ENCODE measurements at regions not wholly inside any gene's neighbourhood (a gene's known extent, or its start where the extent isn't known, plus 50 kb on each side); places are given as distances from the start of the nearest gene placed in this dataset.
"Not testable (repeated sequence)": the region's sequence is repeated elsewhere in the genome, so short reads cannot be mapped to it uniquely, and the experiment has no call there.

GRCh38 chr11:116044520-116044919, 540.3 kb upstream of the CADM1 start:
- H3K27me3 ChIP-seq (ENCODE audit: control insufficient read depth, insufficient read depth, low read length) = no peaks in the 10 kb centered on the region
- no peak overlapping the region for H3K27ac ChIP-seq (ENCODE audit: insufficient read depth, low read length)
- no peak overlapping the region for H3K4me3 ChIP-seq (replicated peaks in 1 of 4; ENCODE audit: control extremely low read depth in 1 of 4, insufficient read depth in 1 of 4, low read depth in 3 of 4, low read length in 4 of 4)
- TF ChIP-seq EZH2 (IDR thresholded peaks at IDR 0.05; ENCODE audit: low read length, missing control alignments) (no peak), CTCF (conservative IDR thresholded peaks at IDR 0.05 in 1 of 2, IDR thresholded peaks at IDR 0.05 in 1 of 2; ENCODE audit: low read depth in 1 of 2, low read length in 2 of 2) (no peak)
- no peaks in the 10 kb centered on the region for H3K4me1 ChIP-seq (ENCODE audit: control insufficient read depth, extremely low read depth, insufficient read depth, low read length)
- no peak overlapping the region for H3K4me2 ChIP-seq (ENCODE audit: extremely low read depth, insufficient read depth, low read length)
- H3K36me3 ChIP-seq (ENCODE audit: control insufficient read depth, insufficient read depth, low read length) = no peaks in the 10 kb centered on the region
- H2AFZ ChIP-seq (ENCODE audit: low read length) = no peak overlapping the region
- no peak for DNase-seq (ENCODE audit: low read depth in 2 of 2)
- no peaks in the 10 kb centered on the region for H3K9me3 ChIP-seq (ENCODE audit: control insufficient read depth, insufficient read depth, low read depth, low read length)
- no peak overlapping the region for H3K9ac ChIP-seq (ENCODE audit: insufficient read depth, low read length)
- H3K79me2 ChIP-seq (ENCODE audit: control insufficient read depth, insufficient read depth, low read length) = no peaks in the 10 kb centered on the region
- H4K20me1 ChIP-seq (ENCODE audit: control insufficient read depth, extremely low read depth, insufficient read depth, low read length) = no peaks in the 10 kb centered on the region

- Histone ChIP-seq H3K4me2 (ENCODE audit: extremely low read depth, insufficient read depth, low read length) (no peak overlapping the region), H3K9ac (ENCODE audit: insufficient read depth, low read length) (no peak overlapping the region), H3K27me3 (ENCODE audit: control insufficient read depth, insufficient read depth, low read length) (no peaks in the 10 kb centered on the region), H3K79me2 (ENCODE audit: control insufficient read depth, insufficient read depth, low read length) (no peaks in the 10 kb centered on the region), H3K4me1 (ENCODE audit: control insufficient read depth, extremely low read depth, insufficient read depth, low read length) (no peaks in the 10 kb centered on the region), H3K36me3 (ENCODE audit: control insufficient read depth, insufficient read depth, low read length) (no peaks in the 10 kb centered on the region), H3K9me3 (ENCODE audit: control insufficient read depth, insufficient read depth, low read depth, low read length) (no peaks in the 10 kb centered on the region), H3K4me3 (replicated peaks in 1 of 4; ENCODE audit: control extremely low read depth in 1 of 4, insufficient read depth in 1 of 4, low read depth in 3 of 4, low read length in 4 of 4) (no peak overlapping the region), H3K27ac (ENCODE audit: insufficient read depth, low read length) (no peak overlapping the region), H4K20me1 (ENCODE audit: control insufficient read depth, extremely low read depth, insufficient read depth, low read length) (no peaks in the 10 kb centered on the region), H2AFZ (ENCODE audit: low read length) (no peak overlapping the region)
- no peak for TF ChIP-seq CTCF (conservative IDR thresholded peaks at IDR 0.05 in 1 of 2, IDR thresholded peaks at IDR 0.05 in 1 of 2; ENCODE audit: low read depth in 1 of 2, low read length in 2 of 2)
- no peak for TF ChIP-seq EZH2 (IDR thresholded peaks at IDR 0.05; ENCODE audit: low read length, missing control alignments)
- no peak for DNase-seq (ENCODE audit: low read depth in 2 of 2)
Measured at GRCh38 chr11:116043857-116044256, 539.6 kb upstream of the CADM1 start.

GRCh38 chr11:116043059-116043458, 538.8 kb upstream of the CADM1 start:
- not testable (repeated sequence) for H3K36me3 ChIP-seq (ENCODE audit: control insufficient read depth, insufficient read depth, low read length); H3K4me1 ChIP-seq (ENCODE audit: control insufficient read depth, extremely low read depth, insufficient read depth, low read length); H3K27ac ChIP-seq (ENCODE audit: insufficient read depth, low read length); H3K79me2 ChIP-seq (ENCODE audit: control insufficient read depth, insufficient read depth, low read length); H3K4me2 ChIP-seq (ENCODE audit: extremely low read depth, insufficient read depth, low read length); H3K27me3 ChIP-seq (ENCODE audit: control insufficient read depth, insufficient read depth, low read length); H3K4me3 ChIP-seq (replicated peaks in 1 of 4; ENCODE audit: control extremely low read depth in 1 of 4, insufficient read depth in 1 of 4, low read depth in 3 of 4, low read length in 4 of 4); H3K9me3 ChIP-seq (ENCODE audit: control insufficient read depth, insufficient read depth, low read depth, low read length); DNase-seq (ENCODE audit: low read depth in 2 of 2); H4K20me1 ChIP-seq (ENCODE audit: control insufficient read depth, extremely low read depth, insufficient read depth, low read length); H3K9ac ChIP-seq (ENCODE audit: insufficient read depth, low read length); H2AFZ ChIP-seq (ENCODE audit: low read length)

- no peak for DNase-seq (ENCODE audit: low read depth in 2 of 2)
- Histone ChIP-seq H4K20me1 (ENCODE audit: control insufficient read depth, extremely low read depth, insufficient read depth, low read length) (no peaks in the 10 kb centered on the region), H3K4me1 (ENCODE audit: control insufficient read depth, extremely low read depth, insufficient read depth, low read length) (no peaks in the 10 kb centered on the region), H3K9ac (ENCODE audit: insufficient read depth, low read length) (no peak overlapping the region), H2AFZ (ENCODE audit: low read length) (no peak overlapping the region), H3K4me3 (replicated peaks in 1 of 4; ENCODE audit: control extremely low read depth in 1 of 4, insufficient read depth in 1 of 4, low read depth in 3 of 4, low read length in 4 of 4) (no peak overlapping the region), H3K4me2 (ENCODE audit: extremely low read depth, insufficient read depth, low read length) (no peak overlapping the region), H3K79me2 (ENCODE audit: control insufficient read depth, insufficient read depth, low read length) (no peaks in the 10 kb centered on the region), H3K9me3 (ENCODE audit: control insufficient read depth, insufficient read depth, low read depth, low read length) (no peaks in the 10 kb centered on the region), H3K27ac (ENCODE audit: insufficient read depth, low read length) (no peak overlapping the region), H3K27me3 (ENCODE audit: control insufficient read depth, insufficient read depth, low read length) (no peaks in the 10 kb centered on the region), H3K36me3 (ENCODE audit: control insufficient read depth, insufficient read depth, low read length) (no peaks in the 10 kb centered on the region)
- no peak for TF ChIP-seq EZH2 (IDR thresholded peaks at IDR 0.05; ENCODE audit: low read length, missing control alignments)
- TF ChIP-seq CTCF (conservative IDR thresholded peaks at IDR 0.05 in 1 of 2, IDR thresholded peaks at IDR 0.05 in 1 of 2; ENCODE audit: low read depth in 1 of 2, low read length in 2 of 2) = no peak
Measured at GRCh38 chr11:116042146-116042545, 537.9 kb upstream of the CADM1 start.
